GM23338 (cell line): ENCODE measurements at regions not wholly inside any gene's neighbourhood (a gene's known extent, or its start where the extent isn't known, plus 50 kb on each side); places are given as distances from the start of the nearest gene placed in this dataset.

Source experiments
- ATAC-seq: fragments of 200-7000 bp; cut with Tn5 transposase; 3 replicates; pipeline ENCODE4 v1.9.1; 2020
- DNase-seq: peaks from one replicate; pipeline ENCODE4 v3.0.0-alpha.2; 2015; ENCODE audit warnings: low spot score
- H2AFZ ChIP-seq: fragments of 200-600 bp; sonication (generic); 2 replicates; pipeline ENCODE4 v1.8.0; 2016; ENCODE audit warnings: antibody characterized with exemption, mild to moderate bottlenecking, moderate library complexity
- H3F3A ChIP-seq: fragments of 200-600 bp; sonication (generic); replicated peaks from 2 replicates; pipeline ENCODE4 v1.8.0; 2017; ENCODE audit warnings: antibody characterized with exemption, mixed run types, low read depth
- H3K27ac ChIP-seq: fragments of 200-600 bp; sonication (generic); 2 replicates; pipeline ENCODE4 v1.6.1; 2016; ENCODE audit warnings: low read depth
- H3K27me3 ChIP-seq: fragments of 200-600 bp; sonication (generic); 2 replicates; pipeline ENCODE4 v1.8.0; 2016; ENCODE audit warnings: mild to moderate bottlenecking, mixed run types, moderate library complexity; ENCODE audit not compliant: insufficient read depth
- H3K36me3 ChIP-seq: fragments of 200-600 bp; sonication (generic); 2 replicates; pipeline ENCODE4 v1.8.0; 2016; ENCODE audit warnings: mild to moderate bottlenecking; ENCODE audit not compliant: insufficient read depth
- H3K4me1 ChIP-seq: fragments of 200-600 bp; sonication (generic); 2 replicates; pipeline ENCODE4 v1.8.0; 2016; ENCODE audit warnings: mild to moderate bottlenecking, moderate library complexity; ENCODE audit not compliant: insufficient read depth
- H3K4me2 ChIP-seq: fragments of 200-600 bp; sonication (generic); 2 replicates; pipeline ENCODE4 v1.7.1; 2017; ENCODE audit warnings: mixed run types
- H3K4me3 ChIP-seq: fragments of 200-600 bp; sonication (generic); 2 replicates; pipeline ENCODE4 v1.6.1; 2016; ENCODE audit warnings: mixed run types
- H3K79me2 ChIP-seq: fragments of 200-600 bp; sonication (generic); replicated peaks from 2 replicates; pipeline ENCODE4 v1.8.0; 2017; ENCODE audit warnings: mild to moderate bottlenecking; ENCODE audit not compliant: insufficient read depth
- H3K9me2 ChIP-seq: fragments of 200-600 bp; sonication (generic); 2 replicates; pipeline ENCODE4 v1.8.0; 2017; ENCODE audit not compliant: insufficient read depth
- H4K20me1 ChIP-seq: fragments of 200-600 bp; sonication (generic); replicated peaks from 2 replicates; pipeline ENCODE4 v1.8.0; 2017; ENCODE audit warnings: mild to moderate bottlenecking; ENCODE audit not compliant: insufficient read depth
- H3K27ac Mint-ChIP-seq: 2 replicates; pipeline ENCODE4 v1.8.0; 2020; ENCODE audit warnings: inconsistent platforms, mild to moderate bottlenecking, moderate library complexity, mixed read lengths
- H3K27me3 Mint-ChIP-seq: 3 replicates; pipeline ENCODE4 v1.8.0; 2022; ENCODE audit warnings: low read depth, mild to moderate bottlenecking, moderate library complexity, mixed read lengths, inconsistent platforms; ENCODE audit not compliant: insufficient read depth, poor library complexity
- H3K36me3 Mint-ChIP-seq: 3 replicates; pipeline ENCODE4 v1.8.0; 2021; ENCODE audit warnings: low read depth, mild to moderate bottlenecking, inconsistent platforms, moderate library complexity, mixed read lengths
- H3K4me1 Mint-ChIP-seq: 3 replicates; pipeline ENCODE4 v1.8.0; 2020; ENCODE audit warnings: mild to moderate bottlenecking, inconsistent platforms, mixed read lengths
- H3K4me3 Mint-ChIP-seq: 3 replicates; pipeline ENCODE4 v1.8.0; 2021; ENCODE audit warnings: moderate library complexity, mild to moderate bottlenecking, inconsistent platforms, mixed read lengths
- H3K9me3 Mint-ChIP-seq: 3 replicates; pipeline ENCODE4 v1.8.0; 2020; ENCODE audit warnings: moderate library complexity, mild to moderate bottlenecking, inconsistent platforms, mixed read lengths
- CTCF ChIP-seq, 2 experiments: fragments of 200-600 bp in 1 of 2; sonication (generic) in 1 of 2; conservative IDR thresholded peaks; 2 replicates each; pipeline versions ENCODE4 v1.5.1 to v1.6.1; 2016 to 2017; ENCODE audit warnings: antibody characterized with exemption in 2 of 2, low read depth in 2 of 2, mild to moderate bottlenecking in 2 of 2, moderate library complexity in 1 of 2
- ETS1 ChIP-seq: IDR thresholded peaks from 2 replicates; pipeline ENCODE4 v1.6.1; 2016; ENCODE audit warnings: antibody characterized with exemption
- EZH2 ChIP-seq: fragments of 200-600 bp; sonication (generic); IDR thresholded peaks from one replicate; pipeline ENCODE4 v1.8.0; 2017; ENCODE audit warnings: antibody characterized with exemption, mild to moderate bottlenecking, low read depth; ENCODE audit not compliant: unreplicated experiment
- JUNB ChIP-seq: IDR thresholded peaks from one replicate; pipeline ENCODE4 v1.6.1; 2016; ENCODE audit warnings: antibody characterized with exemption; ENCODE audit not compliant: unreplicated experiment
- NANOG ChIP-seq: IDR thresholded peaks from 2 replicates; pipeline ENCODE4 v1.6.1; 2016; ENCODE audit warnings: antibody characterized with exemption, borderline replicate concordance
- POLR2AphosphoS5 ChIP-seq: IDR thresholded peaks from 2 replicates; pipeline ENCODE4 v1.6.1; 2016; ENCODE audit warnings: antibody characterized with exemption, low read depth
- REST ChIP-seq: IDR thresholded peaks from one replicate; pipeline ENCODE4 v1.6.1; 2018; ENCODE audit warnings: antibody characterized with exemption; ENCODE audit not compliant: unreplicated experiment
- TF ChIP-seq, protein P1 (sequence below): fragments of 250-450 bp; sonication (Bioruptor Pico); IDR thresholded peaks from 2 replicates; pipeline ENCODE4 v1.5.0; 2020; ENCODE audit warnings: mild to moderate bottlenecking, moderate library complexity

- no peaks in the 10 kb centered on the region for H4K20me1 ChIP-seq
- peaks cover 18% of the 10 kb centered on the region for H3K4me1 Mint-ChIP-seq
- no peak overlapping the region for H3K4me2 ChIP-seq
- H3K9me2 ChIP-seq = no peaks in the 10 kb centered on the region
- no peak for DNase-seq
- peaks cover 7% of the 10 kb centered on the region for H3K36me3 Mint-ChIP-seq
- no peak for ATAC-seq
- no peaks in the 10 kb centered on the region for H3K36me3 ChIP-seq
- H3K9me3 Mint-ChIP-seq = peaks cover 10% of the 10 kb centered on the region
- no peak overlapping the region for H3K27ac ChIP-seq
- H3K27ac Mint-ChIP-seq = no peak overlapping the region
- H3K4me1 ChIP-seq = peaks cover 17% of the 10 kb centered on the region
- H3F3A ChIP-seq = no peaks in the 10 kb centered on the region
- H3K79me2 ChIP-seq = no peaks in the 10 kb centered on the region
- H3K27me3 Mint-ChIP-seq = peaks cover 5% of the 10 kb centered on the region
- H3K4me3 ChIP-seq = no peak overlapping the region
- TF ChIP-seq CTCF (conservative IDR thresholded peaks at IDR 0.05; ENCODE audit: low read depth in 2 of 2) = no peak
- TF ChIP-seq ETS1 = no peak
- TF ChIP-seq JUNB = no peak
- peak; percentile 42 for TF ChIP-seq REST
- no peak for TF ChIP-seq POLR2AphosphoS5
- TF ChIP-seq EZH2 = no peak
- no peak overlapping the region for H2AFZ ChIP-seq
- no peaks in the 10 kb centered on the region for H3K27me3 ChIP-seq
- H3K4me3 Mint-ChIP-seq = no peak overlapping the region
These were observed 108.5 kb downstream of the CAVIN4 start for GRCh38 chr9:100686420-100686819.

DNA sequence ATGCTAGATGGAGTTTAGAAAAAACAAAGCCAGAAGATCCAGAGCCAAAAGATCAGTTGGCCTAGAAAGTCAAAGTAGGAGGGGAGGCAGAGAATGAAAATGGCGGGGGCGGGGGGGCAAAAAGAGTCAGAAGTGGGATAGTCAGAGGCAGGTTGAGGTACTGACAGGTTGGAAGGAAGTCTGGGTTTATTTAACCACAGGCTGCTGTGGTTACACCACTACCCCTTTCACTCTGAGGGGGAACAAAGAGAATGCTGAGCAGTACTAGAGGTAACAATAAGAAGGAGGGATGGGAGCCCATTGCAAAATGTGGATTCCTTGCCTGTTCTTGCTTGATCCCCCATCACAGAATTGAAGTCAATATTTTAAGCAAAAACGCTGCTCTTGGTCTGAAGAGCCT, 111.8 kb downstream of the CAVIN4 start:
- H3K27me3 Mint-ChIP-seq = peaks cover 5% of the 10 kb centered on the region
- no peak overlapping the region for H3K4me3 ChIP-seq
- H3K9me3 Mint-ChIP-seq = peaks cover 13% of the 10 kb centered on the region
- H3K4me3 Mint-ChIP-seq = no peak overlapping the region
- no peak overlapping the region for H3K4me2 ChIP-seq
- ATAC-seq (no peak; the same call in 2 of the 3 replicates), DNase-seq (no peak)
- no peaks in the 10 kb centered on the region for H3K79me2 ChIP-seq
- peaks cover 17% of the 10 kb centered on the region for H3K4me1 ChIP-seq
- no peaks in the 10 kb centered on the region for H3K9me2 ChIP-seq
- H3K4me1 Mint-ChIP-seq = peaks cover 18% of the 10 kb centered on the region
- H2AFZ ChIP-seq = peak overlapping the region; percentile 78
- H3K36me3 Mint-ChIP-seq = peaks cover 7% of the 10 kb centered on the region
- H3K27ac ChIP-seq = no peak overlapping the region
- no peaks in the 10 kb centered on the region for H3K36me3 ChIP-seq
- H3K27me3 ChIP-seq = no peaks in the 10 kb centered on the region
- H4K20me1 ChIP-seq = no peaks in the 10 kb centered on the region
- H3F3A ChIP-seq = no peaks in the 10 kb centered on the region
- no peak overlapping the region for H3K27ac Mint-ChIP-seq
- TF ChIP-seq, protein P1, sequence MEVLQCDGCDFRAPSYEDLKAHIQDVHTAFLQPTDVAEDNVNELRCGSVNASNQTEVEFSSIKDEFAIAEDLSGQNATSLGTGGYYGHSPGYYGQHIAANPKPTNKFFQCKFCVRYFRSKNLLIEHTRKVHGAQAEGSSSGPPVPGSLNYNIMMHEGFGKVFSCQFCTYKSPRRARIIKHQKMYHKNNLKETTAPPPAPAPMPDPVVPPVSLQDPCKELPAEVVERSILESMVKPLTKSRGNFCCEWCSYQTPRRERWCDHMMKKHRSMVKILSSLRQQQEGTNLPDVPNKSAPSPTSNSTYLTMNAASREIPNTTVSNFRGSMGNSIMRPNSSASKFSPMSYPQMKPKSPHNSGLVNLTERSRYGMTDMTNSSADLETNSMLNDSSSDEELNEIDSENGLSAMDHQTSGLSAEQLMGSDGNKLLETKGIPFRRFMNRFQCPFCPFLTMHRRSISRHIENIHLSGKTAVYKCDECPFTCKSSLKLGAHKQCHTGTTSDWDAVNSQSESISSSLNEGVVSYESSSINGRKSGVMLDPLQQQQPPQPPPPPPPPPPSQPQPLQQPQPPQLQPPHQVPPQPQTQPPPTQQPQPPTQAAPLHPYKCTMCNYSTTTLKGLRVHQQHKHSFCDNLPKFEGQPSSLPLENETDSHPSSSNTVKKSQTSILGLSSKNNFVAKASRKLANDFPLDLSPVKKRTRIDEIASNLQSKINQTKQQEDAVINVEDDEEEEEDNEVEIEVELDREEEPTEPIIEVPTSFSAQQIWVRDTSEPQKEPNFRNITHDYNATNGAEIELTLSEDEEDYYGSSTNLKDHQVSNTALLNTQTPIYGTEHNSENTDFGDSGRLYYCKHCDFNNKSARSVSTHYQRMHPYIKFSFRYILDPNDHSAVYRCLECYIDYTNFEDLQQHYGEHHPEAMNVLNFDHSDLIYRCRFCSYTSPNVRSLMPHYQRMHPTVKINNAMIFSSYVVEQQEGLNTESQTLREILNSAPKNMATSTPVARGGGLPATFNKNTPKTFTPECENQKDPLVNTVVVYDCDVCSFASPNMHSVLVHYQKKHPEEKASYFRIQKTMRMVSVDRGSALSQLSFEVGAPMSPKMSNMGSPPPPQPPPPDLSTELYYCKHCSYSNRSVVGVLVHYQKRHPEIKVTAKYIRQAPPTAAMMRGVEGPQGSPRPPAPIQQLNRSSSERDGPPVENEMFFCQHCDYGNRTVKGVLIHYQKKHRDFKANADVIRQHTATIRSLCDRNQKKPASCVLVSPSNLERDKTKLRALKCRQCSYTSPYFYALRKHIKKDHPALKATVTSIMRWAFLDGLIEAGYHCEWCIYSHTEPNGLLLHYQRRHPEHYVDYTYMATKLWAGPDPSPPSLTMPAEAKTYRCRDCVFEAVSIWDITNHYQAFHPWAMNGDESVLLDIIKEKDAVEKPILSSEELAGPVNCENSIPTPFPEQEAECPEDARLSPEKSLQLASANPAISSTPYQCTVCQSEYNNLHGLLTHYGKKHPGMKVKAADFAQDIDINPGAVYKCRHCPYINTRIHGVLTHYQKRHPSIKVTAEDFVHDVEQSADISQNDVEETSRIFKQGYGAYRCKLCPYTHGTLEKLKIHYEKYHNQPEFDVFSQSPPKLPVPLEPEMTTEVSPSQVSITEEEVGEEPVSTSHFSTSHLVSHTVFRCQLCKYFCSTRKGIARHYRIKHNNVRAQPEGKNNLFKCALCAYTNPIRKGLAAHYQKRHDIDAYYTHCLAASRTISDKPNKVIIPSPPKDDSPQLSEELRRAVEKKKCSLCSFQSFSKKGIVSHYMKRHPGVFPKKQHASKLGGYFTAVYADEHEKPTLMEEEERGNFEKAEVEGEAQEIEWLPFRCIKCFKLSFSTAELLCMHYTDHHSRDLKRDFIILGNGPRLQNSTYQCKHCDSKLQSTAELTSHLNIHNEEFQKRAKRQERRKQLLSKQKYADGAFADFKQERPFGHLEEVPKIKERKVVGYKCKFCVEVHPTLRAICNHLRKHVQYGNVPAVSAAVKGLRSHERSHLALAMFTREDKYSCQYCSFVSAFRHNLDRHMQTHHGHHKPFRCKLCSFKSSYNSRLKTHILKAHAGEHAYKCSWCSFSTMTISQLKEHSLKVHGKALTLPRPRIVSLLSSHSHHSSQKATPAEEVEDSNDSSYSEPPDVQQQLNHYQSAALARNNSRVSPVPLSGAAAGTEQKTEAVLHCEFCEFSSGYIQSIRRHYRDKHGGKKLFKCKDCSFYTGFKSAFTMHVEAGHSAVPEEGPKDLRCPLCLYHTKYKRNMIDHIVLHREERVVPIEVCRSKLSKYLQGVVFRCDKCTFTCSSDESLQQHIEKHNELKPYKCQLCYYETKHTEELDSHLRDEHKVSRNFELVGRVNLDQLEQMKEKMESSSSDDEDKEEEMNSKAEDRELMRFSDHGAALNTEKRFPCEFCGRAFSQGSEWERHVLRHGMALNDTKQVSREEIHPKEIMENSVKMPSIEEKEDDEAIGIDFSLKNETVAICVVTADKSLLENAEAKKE = no peak
- no peak for TF ChIP-seq NANOG
